ENCODE measurements at regions not wholly inside any gene's neighbourhood (a gene's known extent, or its start where the extent isn't known, plus 50 kb on each side); places are given as distances from the start of the nearest gene placed in this dataset.

GRCh38 chr4:13797061-13797460, 169.5 kb upstream of the BOD1L1 start:
- no peaks in the 10 kb centered on the region for H3K4me1 ChIP-seq (ENCODE audit: control insufficient read depth, extremely low read depth, insufficient read depth, low read length)
- H3K9ac ChIP-seq (ENCODE audit: control insufficient read depth, extremely low read depth, insufficient read depth, low read length) = no peak overlapping the region
- no peak overlapping the region for H3K4me2 ChIP-seq (ENCODE audit: control insufficient read depth, extremely low read depth, insufficient read depth, low read depth, low read length)
- DNase-seq (ENCODE audit: low read depth, low spot score) (no peak), FAIRE-seq (no peak)
- no peak overlapping the region for H3K4me3 ChIP-seq (ENCODE audit: control insufficient read depth in 2 of 3, extremely low read depth in 1 of 3, insufficient read depth in 2 of 3, low read depth in 1 of 3, low read length in 3 of 3)
- H3K36me3 ChIP-seq (ENCODE audit: control insufficient read depth in 2 of 2, extremely low read depth in 1 of 2, insufficient read depth in 2 of 2, low read length in 2 of 2) = no peaks in the 10 kb centered on the region
- no peaks in the 10 kb centered on the region for H4K20me1 ChIP-seq (ENCODE audit: control insufficient read depth, extremely low read depth, insufficient read depth, low read length)
- H3K27me3 ChIP-seq (ENCODE audit: control insufficient read depth, extremely low read depth, insufficient read depth, low read length) = no peaks in the 10 kb centered on the region
- dilution Hi-C loops (cut with MboI; ENCODE audit: extremely low pct_ligation_motif_present, low sequenced_read_pairs) = no loop called here
- no peak for TF ChIP-seq EZH2 (IDR thresholded peaks at IDR 0.05; ENCODE audit: low read length)
- TF ChIP-seq CTCF (optimal IDR thresholded peaks at IDR 0.05 in 1 of 3, IDR thresholded peaks at IDR 0.05 in 1 of 3, conservative IDR thresholded peaks at IDR 0.05 in 1 of 3; ENCODE audit: extremely low read depth in 1 of 3, insufficient read depth in 2 of 3, low read length in 3 of 3) = no peak
- no peaks in the 10 kb centered on the region for H3K79me2 ChIP-seq (ENCODE audit: control insufficient read depth, insufficient read depth, low read length)
- no peaks in the 10 kb centered on the region for H3K9me1 ChIP-seq (ENCODE audit: control insufficient read depth, extremely low read depth, insufficient read depth, low read length)
- no peaks in the 10 kb centered on the region for H3K9me3 ChIP-seq (ENCODE audit: control insufficient read depth, low read depth, low read length)
- H2AFZ ChIP-seq (ENCODE audit: control insufficient read depth, low read length) = no peak overlapping the region
- H3K27ac ChIP-seq (ENCODE audit: control insufficient read depth, insufficient read depth, low read length) = no peak overlapping the region

- no peaks in the 10 kb centered on the region for H4K20me1 ChIP-seq (ENCODE audit: control insufficient read depth, extremely low read depth, insufficient read depth, low read length)
- H3K4me1 ChIP-seq (ENCODE audit: control insufficient read depth, extremely low read depth, insufficient read depth, low read length) = no peaks in the 10 kb centered on the region
- dilution Hi-C loops (cut with MboI; ENCODE audit: extremely low pct_ligation_motif_present, low sequenced_read_pairs) = no loop called here
- H3K9me3 ChIP-seq (ENCODE audit: control insufficient read depth, low read depth, low read length) = no peaks in the 10 kb centered on the region
- FAIRE-seq = no peak
- no peaks in the 10 kb centered on the region for H3K79me2 ChIP-seq (ENCODE audit: control insufficient read depth, insufficient read depth, low read length)
- no peaks in the 10 kb centered on the region for H3K27me3 ChIP-seq (ENCODE audit: control insufficient read depth, extremely low read depth, insufficient read depth, low read length)
- H3K4me3 ChIP-seq (ENCODE audit: control insufficient read depth in 2 of 3, extremely low read depth in 1 of 3, insufficient read depth in 2 of 3, low read depth in 1 of 3, low read length in 3 of 3) = no peak overlapping the region
- no peaks in the 10 kb centered on the region for H3K9me1 ChIP-seq (ENCODE audit: control insufficient read depth, extremely low read depth, insufficient read depth, low read length)
- no peaks in the 10 kb centered on the region for H3K36me3 ChIP-seq (ENCODE audit: control insufficient read depth in 2 of 2, extremely low read depth in 1 of 2, insufficient read depth in 2 of 2, low read length in 2 of 2)
- DNase-seq (ENCODE audit: low read depth, low spot score) = no peak
- H3K27ac ChIP-seq (ENCODE audit: control insufficient read depth, insufficient read depth, low read length) = no peak overlapping the region
- no peak overlapping the region for H3K4me2 ChIP-seq (ENCODE audit: control insufficient read depth, extremely low read depth, insufficient read depth, low read depth, low read length)
- H2AFZ ChIP-seq (ENCODE audit: control insufficient read depth, low read length) = no peak overlapping the region
- no peak overlapping the region for H3K9ac ChIP-seq (ENCODE audit: control insufficient read depth, extremely low read depth, insufficient read depth, low read length)
- TF ChIP-seq CTCF (optimal IDR thresholded peaks at IDR 0.05 in 1 of 3, IDR thresholded peaks at IDR 0.05 in 1 of 3, conservative IDR thresholded peaks at IDR 0.05 in 1 of 3; ENCODE audit: extremely low read depth in 1 of 3, insufficient read depth in 2 of 3, low read length in 3 of 3) (no peak), EZH2 (IDR thresholded peaks at IDR 0.05; ENCODE audit: low read length) (no peak)
Measured at GRCh38 chr4:13815231-13815630, 187.7 kb upstream of the BOD1L1 start.
